ENCODE measurements at regions not wholly inside any gene's neighbourhood (a gene's known extent, or its start where the extent isn't known, plus 50 kb on each side); places are given as distances from the start of the nearest gene placed in this dataset.

- no peak overlapping the region for H3K27ac ChIP-seq (replicated peaks)
- TF ChIP-seq POLR2AphosphoS5 (IDR thresholded peaks at IDR 0.05; ENCODE audit: low read depth) (no peak), SPI1 (IDR thresholded peaks at IDR 0.05; ENCODE audit: borderline replicate concordance, low read depth) (no peak), GABPA (IDR thresholded peaks at IDR 0.05; ENCODE audit: low read depth) (no peak), CTCF (IDR thresholded peaks at IDR 0.05; ENCODE audit: insufficient read depth, low read length) (no peak)
- TF ChIP-seq, protein P1, sequence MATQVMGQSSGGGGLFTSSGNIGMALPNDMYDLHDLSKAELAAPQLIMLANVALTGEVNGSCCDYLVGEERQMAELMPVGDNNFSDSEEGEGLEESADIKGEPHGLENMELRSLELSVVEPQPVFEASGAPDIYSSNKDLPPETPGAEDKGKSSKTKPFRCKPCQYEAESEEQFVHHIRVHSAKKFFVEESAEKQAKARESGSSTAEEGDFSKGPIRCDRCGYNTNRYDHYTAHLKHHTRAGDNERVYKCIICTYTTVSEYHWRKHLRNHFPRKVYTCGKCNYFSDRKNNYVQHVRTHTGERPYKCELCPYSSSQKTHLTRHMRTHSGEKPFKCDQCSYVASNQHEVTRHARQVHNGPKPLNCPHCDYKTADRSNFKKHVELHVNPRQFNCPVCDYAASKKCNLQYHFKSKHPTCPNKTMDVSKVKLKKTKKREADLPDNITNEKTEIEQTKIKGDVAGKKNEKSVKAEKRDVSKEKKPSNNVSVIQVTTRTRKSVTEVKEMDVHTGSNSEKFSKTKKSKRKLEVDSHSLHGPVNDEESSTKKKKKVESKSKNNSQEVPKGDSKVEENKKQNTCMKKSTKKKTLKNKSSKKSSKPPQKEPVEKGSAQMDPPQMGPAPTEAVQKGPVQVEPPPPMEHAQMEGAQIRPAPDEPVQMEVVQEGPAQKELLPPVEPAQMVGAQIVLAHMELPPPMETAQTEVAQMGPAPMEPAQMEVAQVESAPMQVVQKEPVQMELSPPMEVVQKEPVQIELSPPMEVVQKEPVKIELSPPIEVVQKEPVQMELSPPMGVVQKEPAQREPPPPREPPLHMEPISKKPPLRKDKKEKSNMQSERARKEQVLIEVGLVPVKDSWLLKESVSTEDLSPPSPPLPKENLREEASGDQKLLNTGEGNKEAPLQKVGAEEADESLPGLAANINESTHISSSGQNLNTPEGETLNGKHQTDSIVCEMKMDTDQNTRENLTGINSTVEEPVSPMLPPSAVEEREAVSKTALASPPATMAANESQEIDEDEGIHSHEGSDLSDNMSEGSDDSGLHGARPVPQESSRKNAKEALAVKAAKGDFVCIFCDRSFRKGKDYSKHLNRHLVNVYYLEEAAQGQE (IDR thresholded peaks at IDR 0.05; ENCODE audit: insufficient replicate concordance, low read depth): no peak
- DNase-seq (ENCODE audit: low read depth in 1 of 2, low spot score in 1 of 2): no peak
- no peaks in the 10 kb centered on the region for H3K27me3 ChIP-seq (ENCODE audit: insufficient read depth, poor library complexity, severe bottlenecking)
- H3K4me3 ChIP-seq (replicated peaks; ENCODE audit: insufficient read depth, low read length): no peak overlapping the region
Observed at GRCh38 chr21:35357041-35357780, 308.1 kb upstream of the RUNX1 start.

GRCh38 chr21:35354078-35354477 lies 305.0 kb upstream of the RUNX1 start:
- no peak overlapping the region for H3K4me3 ChIP-seq (replicated peaks; ENCODE audit: insufficient read depth, low read length)
- no peak overlapping the region for H3K27ac ChIP-seq (replicated peaks)
- H3K27me3 ChIP-seq (ENCODE audit: insufficient read depth, poor library complexity, severe bottlenecking): no peaks in the 10 kb centered on the region
- DNase-seq (ENCODE audit: low read depth in 1 of 2, low spot score in 1 of 2): no peak
- TF ChIP-seq CTCF (IDR thresholded peaks at IDR 0.05; ENCODE audit: insufficient read depth, low read length) (no peak), SPI1 (IDR thresholded peaks at IDR 0.05; ENCODE audit: borderline replicate concordance, low read depth) (no peak), POLR2AphosphoS5 (IDR thresholded peaks at IDR 0.05; ENCODE audit: low read depth) (no peak), GABPA (IDR thresholded peaks at IDR 0.05; ENCODE audit: low read depth) (no peak)
- TF ChIP-seq, protein P1 (IDR thresholded peaks at IDR 0.05; ENCODE audit: insufficient replicate concordance, low read depth): no peak

DNA sequence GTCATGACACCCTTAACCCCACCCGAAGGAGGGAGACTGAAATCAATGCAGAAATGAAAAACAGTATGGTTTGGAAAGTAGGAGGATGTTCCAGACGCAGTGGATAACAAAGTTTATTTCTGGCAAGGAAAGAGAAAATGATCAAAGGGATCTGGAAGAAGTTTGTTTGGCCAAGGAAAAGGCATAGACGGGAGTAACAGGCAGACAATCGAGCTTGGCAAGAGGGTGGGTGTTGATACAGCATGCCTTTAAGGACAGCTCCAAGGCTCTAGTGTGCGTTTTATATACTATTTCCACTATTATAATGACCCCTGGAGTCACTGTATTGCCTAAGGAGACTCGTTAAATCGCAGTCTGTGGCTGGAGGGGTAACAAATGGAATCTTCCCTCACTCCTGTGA lies 303.7 kb upstream of the RUNX1 start:
- TF ChIP-seq SPI1 (IDR thresholded peaks at IDR 0.05; ENCODE audit: borderline replicate concordance, low read depth) (no peak), GABPA (IDR thresholded peaks at IDR 0.05; ENCODE audit: low read depth) (no peak), POLR2AphosphoS5 (IDR thresholded peaks at IDR 0.05; ENCODE audit: low read depth) (no peak), CTCF (IDR thresholded peaks at IDR 0.05; ENCODE audit: insufficient read depth, low read length) (no peak)
- TF ChIP-seq, protein P1 (IDR thresholded peaks at IDR 0.05; ENCODE audit: insufficient replicate concordance, low read depth): no peak
- H3K4me3 ChIP-seq (replicated peaks; ENCODE audit: insufficient read depth, low read length): no peak overlapping the region
- H3K27me3 ChIP-seq (ENCODE audit: insufficient read depth, poor library complexity, severe bottlenecking): no peaks in the 10 kb centered on the region
- H3K27ac ChIP-seq (replicated peaks): no peak overlapping the region
- DNase-seq (ENCODE audit: low read depth in 1 of 2, low spot score in 1 of 2): no peak

Data from HL-60 (cell line).